SK-MEL-5 (cell line): ENCODE measurements at regions not wholly inside any gene's neighbourhood (a gene's known extent, or its start where the extent isn't known, plus 50 kb on each side); places are given as distances from the start of the nearest gene placed in this dataset.
"Not testable (repeated sequence)": the region's sequence is repeated elsewhere in the genome, so short reads cannot be mapped to it uniquely, and the experiment has no call there.

Experiments used
- DNase-seq: peaks from one replicate; pipeline ENCODE4 v3.0.0-alpha.2; 2016; ENCODE audit warnings: low read depth, low spot score
- in situ Hi-C: cut with HindIII; loops from 2 replicates; pipeline ENCODE4 v1.10.0; 2016; ENCODE audit warnings: low sequenced_read_pairs, high pct_unique_total_duplicates, low pct_unique_long_range_greater_than_20kb

- DNase-seq: no peak
- in situ Hi-C loops: no loop called here
Measured at GRCh38 chr6:14386263-14386662, 268.7 kb downstream of the CD83 start.

- no peak for DNase-seq
- in situ Hi-C loops: no loop called here
Measured at GRCh38 chr6:14386668-14387067, 269.1 kb downstream of the CD83 start.

- in situ Hi-C loops: no loop called here
- no peak for DNase-seq
Measured at GRCh38 chr6:14388371-14388770, 270.8 kb downstream of the CD83 start.

- in situ Hi-C loops, DNase-seq: not testable (repeated sequence)
Measured at GRCh38 chr6:14389776-14390175, 272.2 kb downstream of the CD83 start.

- in situ Hi-C loops: no loop called here
- no peak for DNase-seq
Measured at GRCh38 chr6:14390805-14391204, 273.2 kb downstream of the CD83 start.

- in situ Hi-C loops: no loop called here
- DNase-seq: no peak
Measured at GRCh38 chr6:14393910-14394309, 276.3 kb downstream of the CD83 start.

GRCh38 chr6:14396392-14396791, 278.8 kb downstream of the CD83 start:
- DNase-seq: no peak
- in situ Hi-C loops: no loop called here

GRCh38 chr6:14396826-14397517, 279.4 kb downstream of the CD83 start:
- in situ Hi-C loops: no loop called here
- peak; percentile 40 for DNase-seq

GRCh38 chr6:14397518-14397901, 279.9 kb downstream of the CD83 start:
- in situ Hi-C loops: no loop called here
- no peak for DNase-seq

- in situ Hi-C loops: no loop called here
- DNase-seq: no peak
Measured at GRCh38 chr6:14398953-14399352, 281.4 kb downstream of the CD83 start.

- DNase-seq: no peak
Measured at GRCh38 chr6:14399635-14400034, 282.1 kb downstream of the CD83 start.

GRCh38 chr6:14401246-14401645, 283.7 kb downstream of the CD83 start:
- in situ Hi-C loops: no loop called here
- no peak for DNase-seq

More at GRCh38 chr6:14399635-14400034, 282.1 kb downstream of the CD83 start:
- in situ Hi-C loops: no loop called here

- no peak for DNase-seq
- in situ Hi-C loops: no loop called here
Measured at GRCh38 chr6:14406614-14407331, 289.2 kb downstream of the CD83 start.

- in situ Hi-C loops: no loop called here
Measured at GRCh38 chr6:14408446-14408845, 290.9 kb downstream of the CD83 start.

GRCh38 chr6:14412026-14412425, 294.5 kb downstream of the CD83 start:
- in situ Hi-C loops: no loop called here
- DNase-seq: no peak

More at GRCh38 chr6:14408446-14408845, 290.9 kb downstream of the CD83 start:
- no peak for DNase-seq

GRCh38 chr6:14415452-14415851, 297.9 kb downstream of the CD83 start:
- DNase-seq: no peak
- in situ Hi-C loops: no loop called here

GRCh38 chr6:14417377-14417776, 299.8 kb downstream of the CD83 start:
- peak; percentile 36 for DNase-seq
- in situ Hi-C loops: no loop called here

- DNase-seq, in situ Hi-C loops: not testable (repeated sequence)
Measured at GRCh38 chr6:14419224-14419623, 301.7 kb downstream of the CD83 start.

- DNase-seq: no peak
- in situ Hi-C loops: no loop called here
Measured at GRCh38 chr6:14422061-14422460, 304.5 kb downstream of the CD83 start.
